Mucosa of gallbladder (tissue), 1 donor: ENCODE measurements at regions not wholly inside any gene's neighbourhood (a gene's known extent, or its start where the extent isn't known, plus 50 kb on each side); places are given as distances from the start of the nearest gene placed in this dataset.
"Not testable (repeated sequence)": the region's sequence is repeated elsewhere in the genome, so short reads cannot be mapped to it uniquely, and the experiment has no call there.

Source experiments
- DNase-seq: peaks from one replicate; pipeline ENCODE4 v3.0.0-alpha.2; 2020; ENCODE audit warnings: low spot score
- donor health status: DM: no; HTN: no; CAD: no.

GRCh38 chr12:84247931-84248330 lies 664.7 kb downstream of the SLC6A15 start:
- DNase-seq = no peak

GRCh38 chr12:84243686-84244085 lies 668.9 kb downstream of the SLC6A15 start:
- no peak for DNase-seq

GRCh38 chr12:84222841-84223240 lies 689.8 kb downstream of the SLC6A15 start:
- no peak for DNase-seq

GRCh38 chr12:84218406-84218805 lies 694.2 kb downstream of the SLC6A15 start:
- DNase-seq = no peak

GRCh38 chr12:84201976-84202375 lies 710.6 kb downstream of the SLC6A15 start:
- no peak for DNase-seq

- no peak for DNase-seq
Measured at GRCh38 chr12:84198294-84198946, 714.2 kb downstream of the SLC6A15 start.

- DNase-seq = no peak
Measured at GRCh38 chr12:84191779-84192178, 720.8 kb downstream of the SLC6A15 start.

GRCh38 chr12:84186433-84186832 lies 726.2 kb downstream of the SLC6A15 start:
- DNase-seq = no peak

- no peak for DNase-seq
Measured at GRCh38 chr12:84183576-84183975, 729.0 kb downstream of the SLC6A15 start.

GRCh38 chr12:84174115-84174514 lies 738.5 kb downstream of the SLC6A15 start:
- no peak for DNase-seq

GRCh38 chr12:84172823-84173424 lies 739.7 kb downstream of the SLC6A15 start:
- no peak for DNase-seq

- no peak for DNase-seq
Measured at GRCh38 chr12:84166812-84167211, 745.8 kb downstream of the SLC6A15 start.

GRCh38 chr12:84165998-84166571 lies 746.5 kb downstream of the SLC6A15 start:
- no peak for DNase-seq

GRCh38 chr12:84161296-84161695 lies 751.3 kb downstream of the SLC6A15 start:
- no peak for DNase-seq

- DNase-seq = no peak
Measured at GRCh38 chr12:84159260-84159659, 753.3 kb downstream of the SLC6A15 start.

- DNase-seq = no peak
Measured at GRCh38 chr12:84157170-84157569, 755.4 kb downstream of the SLC6A15 start.

GRCh38 chr12:84154991-84155930 lies 757.3 kb downstream of the SLC6A15 start:
- not testable (repeated sequence) for DNase-seq

- DNase-seq = not testable (repeated sequence)
Measured at GRCh38 chr12:84154439-84154990, 758.1 kb downstream of the SLC6A15 start.

- no peak for DNase-seq
Measured at GRCh38 chr12:84150201-84150600, 762.4 kb downstream of the SLC6A15 start.

- DNase-seq = no peak
Measured at GRCh38 chr12:84148335-84148734, 764.3 kb downstream of the SLC6A15 start.

GRCh38 chr12:84136862-84137367 lies 775.7 kb downstream of the SLC6A15 start:
- no peak for DNase-seq
